GM23338 (cell line): ENCODE measurements at regions not wholly inside any gene's neighbourhood (a gene's known extent, or its start where the extent isn't known, plus 50 kb on each side); places are given as distances from the start of the nearest gene placed in this dataset.

Experiments
- CREB1 ChIP-seq: fragments of 250-450 bp; sonication (Bioruptor Pico); IDR thresholded peaks from 2 replicates; pipeline ENCODE4 v1.5.0; 2020; ENCODE audit warnings: low read depth, mild to moderate bottlenecking, moderate library complexity
- POLR2AphosphoS5 ChIP-seq: IDR thresholded peaks from 2 replicates; pipeline ENCODE4 v1.6.1; 2016; ENCODE audit warnings: antibody characterized with exemption, low read depth
- STAT1 ChIP-seq: IDR thresholded peaks from one replicate; pipeline ENCODE4 v1.6.1; 2016; ENCODE audit warnings: antibody characterized with exemption; ENCODE audit not compliant: unreplicated experiment
- ZNF331 ChIP-seq: fragments of 250-450 bp; sonication (Bioruptor Pico); IDR thresholded peaks from 2 replicates; pipeline ENCODE4 v1.5.0; 2020; ENCODE audit warnings: low read depth, mild to moderate bottlenecking, moderate library complexity
- TF ChIP-seq, protein P1 (sequence below): fragments of 250-450 bp; sonication (Bioruptor Pico); IDR thresholded peaks from 2 replicates; pipeline ENCODE4 v1.5.0; 2020; ENCODE audit warnings: mild to moderate bottlenecking, moderate library complexity
- TF ChIP-seq, protein P2 (sequence below): IDR thresholded peaks from one replicate; pipeline ENCODE4 v1.6.1; 2018; ENCODE audit warnings: antibody characterized with exemption; ENCODE audit not compliant: unreplicated experiment

DNA sequence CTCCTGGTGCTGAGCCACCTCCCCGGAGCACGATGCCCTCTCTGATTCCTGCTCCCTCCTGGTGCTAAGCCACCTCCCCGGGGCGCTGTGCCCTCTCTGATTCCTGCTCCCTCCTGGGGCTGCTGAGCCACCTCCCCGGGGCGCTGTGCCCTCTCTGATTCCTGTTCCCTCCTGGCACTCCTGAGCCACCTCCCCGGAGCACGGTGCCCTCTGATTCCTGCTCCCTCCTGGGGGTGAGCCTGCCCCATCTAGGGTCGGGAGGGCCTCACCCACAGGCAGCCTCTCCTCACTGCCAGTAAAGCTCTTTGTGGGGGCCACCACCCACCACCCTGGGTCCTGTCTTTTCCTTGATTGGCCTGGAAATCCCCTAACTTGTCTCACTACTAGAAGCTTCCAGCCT, 327.6 kb upstream of the SFSWAP start (continued):
- TF ChIP-seq, protein P1, sequence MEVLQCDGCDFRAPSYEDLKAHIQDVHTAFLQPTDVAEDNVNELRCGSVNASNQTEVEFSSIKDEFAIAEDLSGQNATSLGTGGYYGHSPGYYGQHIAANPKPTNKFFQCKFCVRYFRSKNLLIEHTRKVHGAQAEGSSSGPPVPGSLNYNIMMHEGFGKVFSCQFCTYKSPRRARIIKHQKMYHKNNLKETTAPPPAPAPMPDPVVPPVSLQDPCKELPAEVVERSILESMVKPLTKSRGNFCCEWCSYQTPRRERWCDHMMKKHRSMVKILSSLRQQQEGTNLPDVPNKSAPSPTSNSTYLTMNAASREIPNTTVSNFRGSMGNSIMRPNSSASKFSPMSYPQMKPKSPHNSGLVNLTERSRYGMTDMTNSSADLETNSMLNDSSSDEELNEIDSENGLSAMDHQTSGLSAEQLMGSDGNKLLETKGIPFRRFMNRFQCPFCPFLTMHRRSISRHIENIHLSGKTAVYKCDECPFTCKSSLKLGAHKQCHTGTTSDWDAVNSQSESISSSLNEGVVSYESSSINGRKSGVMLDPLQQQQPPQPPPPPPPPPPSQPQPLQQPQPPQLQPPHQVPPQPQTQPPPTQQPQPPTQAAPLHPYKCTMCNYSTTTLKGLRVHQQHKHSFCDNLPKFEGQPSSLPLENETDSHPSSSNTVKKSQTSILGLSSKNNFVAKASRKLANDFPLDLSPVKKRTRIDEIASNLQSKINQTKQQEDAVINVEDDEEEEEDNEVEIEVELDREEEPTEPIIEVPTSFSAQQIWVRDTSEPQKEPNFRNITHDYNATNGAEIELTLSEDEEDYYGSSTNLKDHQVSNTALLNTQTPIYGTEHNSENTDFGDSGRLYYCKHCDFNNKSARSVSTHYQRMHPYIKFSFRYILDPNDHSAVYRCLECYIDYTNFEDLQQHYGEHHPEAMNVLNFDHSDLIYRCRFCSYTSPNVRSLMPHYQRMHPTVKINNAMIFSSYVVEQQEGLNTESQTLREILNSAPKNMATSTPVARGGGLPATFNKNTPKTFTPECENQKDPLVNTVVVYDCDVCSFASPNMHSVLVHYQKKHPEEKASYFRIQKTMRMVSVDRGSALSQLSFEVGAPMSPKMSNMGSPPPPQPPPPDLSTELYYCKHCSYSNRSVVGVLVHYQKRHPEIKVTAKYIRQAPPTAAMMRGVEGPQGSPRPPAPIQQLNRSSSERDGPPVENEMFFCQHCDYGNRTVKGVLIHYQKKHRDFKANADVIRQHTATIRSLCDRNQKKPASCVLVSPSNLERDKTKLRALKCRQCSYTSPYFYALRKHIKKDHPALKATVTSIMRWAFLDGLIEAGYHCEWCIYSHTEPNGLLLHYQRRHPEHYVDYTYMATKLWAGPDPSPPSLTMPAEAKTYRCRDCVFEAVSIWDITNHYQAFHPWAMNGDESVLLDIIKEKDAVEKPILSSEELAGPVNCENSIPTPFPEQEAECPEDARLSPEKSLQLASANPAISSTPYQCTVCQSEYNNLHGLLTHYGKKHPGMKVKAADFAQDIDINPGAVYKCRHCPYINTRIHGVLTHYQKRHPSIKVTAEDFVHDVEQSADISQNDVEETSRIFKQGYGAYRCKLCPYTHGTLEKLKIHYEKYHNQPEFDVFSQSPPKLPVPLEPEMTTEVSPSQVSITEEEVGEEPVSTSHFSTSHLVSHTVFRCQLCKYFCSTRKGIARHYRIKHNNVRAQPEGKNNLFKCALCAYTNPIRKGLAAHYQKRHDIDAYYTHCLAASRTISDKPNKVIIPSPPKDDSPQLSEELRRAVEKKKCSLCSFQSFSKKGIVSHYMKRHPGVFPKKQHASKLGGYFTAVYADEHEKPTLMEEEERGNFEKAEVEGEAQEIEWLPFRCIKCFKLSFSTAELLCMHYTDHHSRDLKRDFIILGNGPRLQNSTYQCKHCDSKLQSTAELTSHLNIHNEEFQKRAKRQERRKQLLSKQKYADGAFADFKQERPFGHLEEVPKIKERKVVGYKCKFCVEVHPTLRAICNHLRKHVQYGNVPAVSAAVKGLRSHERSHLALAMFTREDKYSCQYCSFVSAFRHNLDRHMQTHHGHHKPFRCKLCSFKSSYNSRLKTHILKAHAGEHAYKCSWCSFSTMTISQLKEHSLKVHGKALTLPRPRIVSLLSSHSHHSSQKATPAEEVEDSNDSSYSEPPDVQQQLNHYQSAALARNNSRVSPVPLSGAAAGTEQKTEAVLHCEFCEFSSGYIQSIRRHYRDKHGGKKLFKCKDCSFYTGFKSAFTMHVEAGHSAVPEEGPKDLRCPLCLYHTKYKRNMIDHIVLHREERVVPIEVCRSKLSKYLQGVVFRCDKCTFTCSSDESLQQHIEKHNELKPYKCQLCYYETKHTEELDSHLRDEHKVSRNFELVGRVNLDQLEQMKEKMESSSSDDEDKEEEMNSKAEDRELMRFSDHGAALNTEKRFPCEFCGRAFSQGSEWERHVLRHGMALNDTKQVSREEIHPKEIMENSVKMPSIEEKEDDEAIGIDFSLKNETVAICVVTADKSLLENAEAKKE (CRISPR knock-in tag): no peak
- TF ChIP-seq POLR2AphosphoS5 (no peak), ZNF331 (CRISPR knock-in tag) (no peak), STAT1 (no peak), CREB1 (CRISPR knock-in tag) (no peak)
- TF ChIP-seq, protein P2, sequence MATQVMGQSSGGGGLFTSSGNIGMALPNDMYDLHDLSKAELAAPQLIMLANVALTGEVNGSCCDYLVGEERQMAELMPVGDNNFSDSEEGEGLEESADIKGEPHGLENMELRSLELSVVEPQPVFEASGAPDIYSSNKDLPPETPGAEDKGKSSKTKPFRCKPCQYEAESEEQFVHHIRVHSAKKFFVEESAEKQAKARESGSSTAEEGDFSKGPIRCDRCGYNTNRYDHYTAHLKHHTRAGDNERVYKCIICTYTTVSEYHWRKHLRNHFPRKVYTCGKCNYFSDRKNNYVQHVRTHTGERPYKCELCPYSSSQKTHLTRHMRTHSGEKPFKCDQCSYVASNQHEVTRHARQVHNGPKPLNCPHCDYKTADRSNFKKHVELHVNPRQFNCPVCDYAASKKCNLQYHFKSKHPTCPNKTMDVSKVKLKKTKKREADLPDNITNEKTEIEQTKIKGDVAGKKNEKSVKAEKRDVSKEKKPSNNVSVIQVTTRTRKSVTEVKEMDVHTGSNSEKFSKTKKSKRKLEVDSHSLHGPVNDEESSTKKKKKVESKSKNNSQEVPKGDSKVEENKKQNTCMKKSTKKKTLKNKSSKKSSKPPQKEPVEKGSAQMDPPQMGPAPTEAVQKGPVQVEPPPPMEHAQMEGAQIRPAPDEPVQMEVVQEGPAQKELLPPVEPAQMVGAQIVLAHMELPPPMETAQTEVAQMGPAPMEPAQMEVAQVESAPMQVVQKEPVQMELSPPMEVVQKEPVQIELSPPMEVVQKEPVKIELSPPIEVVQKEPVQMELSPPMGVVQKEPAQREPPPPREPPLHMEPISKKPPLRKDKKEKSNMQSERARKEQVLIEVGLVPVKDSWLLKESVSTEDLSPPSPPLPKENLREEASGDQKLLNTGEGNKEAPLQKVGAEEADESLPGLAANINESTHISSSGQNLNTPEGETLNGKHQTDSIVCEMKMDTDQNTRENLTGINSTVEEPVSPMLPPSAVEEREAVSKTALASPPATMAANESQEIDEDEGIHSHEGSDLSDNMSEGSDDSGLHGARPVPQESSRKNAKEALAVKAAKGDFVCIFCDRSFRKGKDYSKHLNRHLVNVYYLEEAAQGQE: no peak
